BLaER1 treated with 17β-estradiol and CSF1 and Interleukin-3, amounts not matched to agents 10 nM and 100 nM (cell line): ENCODE measurements at regions not wholly inside any gene's neighbourhood (a gene's known extent, or its start where the extent isn't known, plus 50 kb on each side); places are given as distances from the start of the nearest gene placed in this dataset.

Source experiments
- H3K27ac ChIP-seq, 11 experiments: shearing (Covaris generic); formaldehyde crosslinking; 2 replicates each; pipeline ENCODE4 v1.8.1; 2022
- H3K27me3 ChIP-seq, 11 experiments: shearing (Covaris generic); formaldehyde crosslinking; 2 replicates each; pipeline ENCODE4 v1.8.1; 2022
- H3K36me3 ChIP-seq, 11 experiments: shearing (Covaris generic); formaldehyde crosslinking; 2 replicates each; pipeline ENCODE4 v1.8.1; 2022
- H3K4me1 ChIP-seq, 10 experiments: shearing (Covaris generic); formaldehyde crosslinking; 2 replicates each; pipeline ENCODE4 v1.8.1; 2022
- H3K4me2 ChIP-seq, 11 experiments: shearing (Covaris generic); formaldehyde crosslinking; 2 replicates each; pipeline ENCODE4 v1.8.1; 2022
- H3K4me3 ChIP-seq, 10 experiments: shearing (Covaris generic); formaldehyde crosslinking; 2 replicates each; pipeline ENCODE4 v1.8.1; 2022
- H3K9ac ChIP-seq, 11 experiments: shearing (Covaris generic); formaldehyde crosslinking; 2 replicates each; pipeline ENCODE4 v1.8.1; 2022
- H3K9me3 ChIP-seq, 11 experiments: shearing (Covaris generic); formaldehyde crosslinking; replicated peaks in 1 of 11; 2 replicates each; pipeline ENCODE4 v1.8.1; 2022
- H4K20me1 ChIP-seq, 11 experiments: shearing (Covaris generic); formaldehyde crosslinking; 2 replicates each; pipeline ENCODE4 v1.8.1; 2022
- Cebpa-rat ChIP-seq, 11 experiments: shearing (Covaris generic); IDR thresholded peaks; 2 replicates each; pipeline ENCODE4 v1.8.1; 2022

GRCh38 chr13:79226938-79227337 is 179.1 kb downstream of the RBM26 start:
- Histone ChIP-seq H3K27ac (no peak overlapping the region), H3K36me3 (no peaks in the 10 kb centered on the region), H3K27me3 (no peaks in the 10 kb centered on the region), H3K4me1 (peaks cover 0 to 11% (median 0%) of the 10 kb centered on the region in 10 experiments; a peak in 5 of 20 replicates), H4K20me1 (no peaks in the 10 kb centered on the region), H3K4me2 (peak overlapping the region in 2 of 11 experiments; percentile 26 to 27; a peak in 1 of 22 replicates), H3K9me3 (no peaks in the 10 kb centered on the region), H3K4me3 (no peak overlapping the region), H3K9ac (no peak overlapping the region)
- no peak for TF ChIP-seq Cebpa-rat (IDR thresholded peaks at IDR 0.05)

- Histone ChIP-seq H3K4me2 (no peak overlapping the region), H3K36me3 (no peaks in the 10 kb centered on the region), H4K20me1 (no peaks in the 10 kb centered on the region), H3K9ac (no peak overlapping the region), H3K27ac (no peak overlapping the region), H3K9me3 (no peaks in the 10 kb centered on the region), H3K27me3 (no peaks in the 10 kb centered on the region), H3K4me3 (no peak overlapping the region), H3K4me1 (peaks cover 0 to 11% (median 0%) of the 10 kb centered on the region in 10 experiments; a peak in 5 of 20 replicates)
- TF ChIP-seq Cebpa-rat (IDR thresholded peaks at IDR 0.05): no peak
Measured at GRCh38 chr13:79226250-79226649, 179.8 kb downstream of the RBM26 start.

- no peak for TF ChIP-seq Cebpa-rat (IDR thresholded peaks at IDR 0.05)
- H3K36me3 ChIP-seq: no peaks in the 10 kb centered on the region
- H3K9me3 ChIP-seq: no peaks in the 10 kb centered on the region
- no peak overlapping the region for H3K9ac ChIP-seq
- H3K4me3 ChIP-seq: no peak overlapping the region
- H3K27ac ChIP-seq: no peak overlapping the region
- no peaks in the 10 kb centered on the region for H4K20me1 ChIP-seq
- H3K27me3 ChIP-seq: no peaks in the 10 kb centered on the region
- H3K4me1 ChIP-seq: peaks cover 0 to 11% (median 0%) of the 10 kb centered on the region in 10 experiments; a peak in 5 of 20 replicates
- no peak overlapping the region for H3K4me2 ChIP-seq
Measured at GRCh38 chr13:79225487-79226232, 180.4 kb downstream of the RBM26 start.

- no peaks in the 10 kb centered on the region for H4K20me1 ChIP-seq
- no peaks in the 10 kb centered on the region for H3K36me3 ChIP-seq
- H3K4me1 ChIP-seq: peaks cover 0 to 7% (median 0%) of the 10 kb centered on the region in 10 experiments; a peak in 5 of 20 replicates
- no peak overlapping the region for H3K9ac ChIP-seq
- H3K27me3 ChIP-seq: no peaks in the 10 kb centered on the region
- no peaks in the 10 kb centered on the region for H3K9me3 ChIP-seq
- H3K4me3 ChIP-seq: no peak overlapping the region
- TF ChIP-seq Cebpa-rat (IDR thresholded peaks at IDR 0.05): no peak
- H3K27ac ChIP-seq: no peak overlapping the region
- H3K4me2 ChIP-seq: no peak overlapping the region
Measured at GRCh38 chr13:79222427-79223205, 183.4 kb downstream of the RBM26 start.

GRCh38 chr13:79212064-79212619 is 193.9 kb downstream of the RBM26 start:
- peaks cover 0 to 8% (median 0%) of the 10 kb centered on the region in 10 experiments; a peak in 5 of 20 replicates for H3K4me1 ChIP-seq
- H3K36me3 ChIP-seq: no peaks in the 10 kb centered on the region
- no peak overlapping the region for H3K27ac ChIP-seq
- no peak overlapping the region for H3K4me2 ChIP-seq
- no peaks in the 10 kb centered on the region for H4K20me1 ChIP-seq
- no peak for TF ChIP-seq Cebpa-rat (IDR thresholded peaks at IDR 0.05)
- H3K9me3 ChIP-seq: no peaks in the 10 kb centered on the region
- H3K9ac ChIP-seq: no peak overlapping the region
- H3K27me3 ChIP-seq: no peaks in the 10 kb centered on the region
- no peak overlapping the region for H3K4me3 ChIP-seq

GRCh38 chr13:79211377-79211776 is 194.7 kb downstream of the RBM26 start:
- H3K4me3 ChIP-seq: no peak overlapping the region
- no peaks in the 10 kb centered on the region for H3K36me3 ChIP-seq
- no peak overlapping the region for H3K27ac ChIP-seq
- H3K9ac ChIP-seq: no peak overlapping the region
- H3K4me2 ChIP-seq: no peak overlapping the region
- H4K20me1 ChIP-seq: no peaks in the 10 kb centered on the region
- H3K4me1 ChIP-seq: peaks cover 0 to 8% (median 0%) of the 10 kb centered on the region in 10 experiments; a peak in 5 of 20 replicates
- H3K9me3 ChIP-seq: no peaks in the 10 kb centered on the region
- no peaks in the 10 kb centered on the region for H3K27me3 ChIP-seq
- no peak for TF ChIP-seq Cebpa-rat (IDR thresholded peaks at IDR 0.05)

GRCh38 chr13:79197933-79198332 is 208.1 kb downstream of the RBM26 start:
- H3K36me3 ChIP-seq: no peaks in the 10 kb centered on the region
- no peak for TF ChIP-seq Cebpa-rat (IDR thresholded peaks at IDR 0.05)
- no peak overlapping the region for H3K4me3 ChIP-seq
- H3K4me1 ChIP-seq: peaks cover 19 to 35% (median 29%) of the 10 kb centered on the region in 10 experiments
- H3K27ac ChIP-seq: no peak overlapping the region
- H3K9me3 ChIP-seq: peaks cover 0 to 12% (median 3%) of the 10 kb centered on the region in 11 experiments; a peak in 2 of 22 replicates
- H3K9ac ChIP-seq: no peak overlapping the region
- H3K4me2 ChIP-seq: no peak overlapping the region
- peaks cover 0 to 15% (median 0%) of the 10 kb centered on the region in 11 experiments; a peak in 4 of 22 replicates for H3K27me3 ChIP-seq
- H4K20me1 ChIP-seq: no peaks in the 10 kb centered on the region

GRCh38 chr13:79196843-79197242 is 209.2 kb downstream of the RBM26 start:
- Histone ChIP-seq H3K4me3 (no peak overlapping the region), H3K9ac (no peak overlapping the region), H4K20me1 (no peaks in the 10 kb centered on the region), H3K36me3 (no peaks in the 10 kb centered on the region), H3K27ac (no peak overlapping the region), H3K9me3 (peaks cover 0 to 12% (median 3%) of the 10 kb centered on the region in 11 experiments; a peak in 2 of 22 replicates), H3K4me2 (no peak overlapping the region), H3K27me3 (peaks cover 0 to 16% (median 0%) of the 10 kb centered on the region in 11 experiments; a peak in 4 of 22 replicates), H3K4me1 (peaks cover 29 to 46% (median 38%) of the 10 kb centered on the region in 10 experiments)
- no peak for TF ChIP-seq Cebpa-rat (IDR thresholded peaks at IDR 0.05)

GRCh38 chr13:79196366-79196765 is 209.7 kb downstream of the RBM26 start:
- no peak for TF ChIP-seq Cebpa-rat (IDR thresholded peaks at IDR 0.05)
- H3K4me2 ChIP-seq: peak overlapping the region in 2 of 11 experiments; percentile 64 to 85; a peak in 1 of 22 replicates
- H4K20me1 ChIP-seq: no peaks in the 10 kb centered on the region
- no peak overlapping the region for H3K9ac ChIP-seq
- H3K9me3 ChIP-seq: peaks cover 0 to 12% (median 3%) of the 10 kb centered on the region in 11 experiments; a peak in 2 of 22 replicates
- no peaks in the 10 kb centered on the region for H3K36me3 ChIP-seq
- peaks cover 33 to 51% (median 43%) of the 10 kb centered on the region in 10 experiments for H3K4me1 ChIP-seq
- H3K4me3 ChIP-seq: no peak overlapping the region
- peaks cover 0 to 16% (median 0%) of the 10 kb centered on the region in 11 experiments; a peak in 4 of 22 replicates for H3K27me3 ChIP-seq
- no peak overlapping the region for H3K27ac ChIP-seq
